Suprapubic skin (tissue), 3 donors: ENCODE measurements at regions not wholly inside any gene's neighbourhood (a gene's known extent, or its start where the extent isn't known, plus 50 kb on each side); places are given as distances from the start of the nearest gene placed in this dataset.

Experiments
- POLR2AphosphoS5 ChIP-seq, 3 donors: sonication (generic); formaldehyde crosslinking; IDR thresholded peaks; one replicate each; pipeline ENCODE4 v1.6.1; 2017; ENCODE audit warnings: antibody characterized with exemption in 3 of 3
- TF ChIP-seq, protein P1 (sequence below), 2 donors: fragments of 200-600 bp in 1 of 2; fragments of 450-650 bp in 1 of 2; sonication (generic) in 1 of 2; IDR thresholded peaks; one replicate each; pipeline ENCODE4 v1.5.1; 2016 to 2019; ENCODE audit warnings: antibody characterized with exemption in 2 of 2, mild to moderate bottlenecking in 1 of 2, moderate library complexity in 1 of 2

- no peak for TF ChIP-seq POLR2AphosphoS5 (IDR thresholded peaks at IDR 0.05)
- TF ChIP-seq, protein P1, sequence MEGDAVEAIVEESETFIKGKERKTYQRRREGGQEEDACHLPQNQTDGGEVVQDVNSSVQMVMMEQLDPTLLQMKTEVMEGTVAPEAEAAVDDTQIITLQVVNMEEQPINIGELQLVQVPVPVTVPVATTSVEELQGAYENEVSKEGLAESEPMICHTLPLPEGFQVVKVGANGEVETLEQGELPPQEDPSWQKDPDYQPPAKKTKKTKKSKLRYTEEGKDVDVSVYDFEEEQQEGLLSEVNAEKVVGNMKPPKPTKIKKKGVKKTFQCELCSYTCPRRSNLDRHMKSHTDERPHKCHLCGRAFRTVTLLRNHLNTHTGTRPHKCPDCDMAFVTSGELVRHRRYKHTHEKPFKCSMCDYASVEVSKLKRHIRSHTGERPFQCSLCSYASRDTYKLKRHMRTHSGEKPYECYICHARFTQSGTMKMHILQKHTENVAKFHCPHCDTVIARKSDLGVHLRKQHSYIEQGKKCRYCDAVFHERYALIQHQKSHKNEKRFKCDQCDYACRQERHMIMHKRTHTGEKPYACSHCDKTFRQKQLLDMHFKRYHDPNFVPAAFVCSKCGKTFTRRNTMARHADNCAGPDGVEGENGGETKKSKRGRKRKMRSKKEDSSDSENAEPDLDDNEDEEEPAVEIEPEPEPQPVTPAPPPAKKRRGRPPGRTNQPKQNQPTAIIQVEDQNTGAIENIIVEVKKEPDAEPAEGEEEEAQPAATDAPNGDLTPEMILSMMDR (IDR thresholded peaks at IDR 0.05), result no peak
Measured at GRCh38 chr5:41621420-41621819, 111.0 kb upstream of the PLCXD3 start.
